K562 (cell line): ENCODE measurements at regions not wholly inside any gene's neighbourhood (a gene's known extent, or its start where the extent isn't known, plus 50 kb on each side); places are given as distances from the start of the nearest gene placed in this dataset.

Source experiments
- ATF3 ChIP-seq, 2 experiments: fragments of 450-650 bp in 1 of 2; sonication (generic) in 1 of 2; formaldehyde crosslinking in 1 of 2; IDR thresholded peaks in 1 of 2; conservative IDR thresholded peaks in 1 of 2; 2 replicates each; pipeline versions ENCODE4 v1.6.1 to v1.8.1; 2016 to 2023; ENCODE audit warnings: mild to moderate bottlenecking in 2 of 2, moderate library complexity in 2 of 2, inconsistent platforms in 1 of 2, missing genetic modification reagents in 1 of 2
- GATA2 ChIP-seq: sonication (generic); formaldehyde crosslinking; IDR thresholded peaks from 2 replicates; pipeline ENCODE4 v1.4.0; 2020; ENCODE audit warnings: mild to moderate bottlenecking, missing genetic modification reagents
- HOMEZ ChIP-seq: fragments of 250-450 bp; sonication (Bioruptor Pico); IDR thresholded peaks from 2 replicates; pipeline ENCODE4 v1.4.0; 2020; ENCODE audit warnings: mild to moderate bottlenecking, moderate library complexity
- MEIS2 ChIP-seq: fragments of 450-650 bp; IDR thresholded peaks from 2 replicates; pipeline ENCODE4 v1.6.1; 2014; ENCODE audit warnings: mild to moderate bottlenecking; ENCODE audit not compliant: partially characterized antibody
- SETDB1 ChIP-seq: IDR thresholded peaks from one replicate; pipeline ENCODE4 v1.6.1; 2012; ENCODE audit warnings: low read length, control low read depth, inconsistent platforms
- SIRT6 ChIP-seq: IDR thresholded peaks from one replicate; pipeline ENCODE4 v1.6.1; 2012; ENCODE audit warnings: low read depth, mild to moderate bottlenecking, control low read depth, inconsistent platforms, low read length, moderate library complexity
- TAF9B ChIP-seq: fragments of 450-650 bp; IDR thresholded peaks from 2 replicates; pipeline ENCODE4 v1.6.1; 2018; ENCODE audit warnings: mild to moderate bottlenecking; ENCODE audit not compliant: partially characterized antibody
- ZNF644 ChIP-seq: fragments of 200-800 bp; sonication (Bioruptor generic); IDR thresholded peaks from 2 replicates; pipeline ENCODE4 v1.6.1; 2016; ENCODE audit warnings: low read depth, missing genetic modification characterization, missing compliant biosample characterization
- TF ChIP-seq, protein P1 (sequence below), 3 experiments: IDR thresholded peaks in 2 of 3; conservative IDR thresholded peaks in 1 of 3; 2 replicates each; pipeline ENCODE4 v1.5.1; 2011 to 2012; ENCODE audit warnings: low read length in 3 of 3, mild to moderate bottlenecking in 3 of 3, control low read depth in 2 of 3, improper control_type of control experiment in 1 of 3, inconsistent platforms in 1 of 3, low read depth in 1 of 3, mixed read lengths in 1 of 3, moderate library complexity in 1 of 3; ENCODE audit not compliant: insufficient read depth in 2 of 3

DNA sequence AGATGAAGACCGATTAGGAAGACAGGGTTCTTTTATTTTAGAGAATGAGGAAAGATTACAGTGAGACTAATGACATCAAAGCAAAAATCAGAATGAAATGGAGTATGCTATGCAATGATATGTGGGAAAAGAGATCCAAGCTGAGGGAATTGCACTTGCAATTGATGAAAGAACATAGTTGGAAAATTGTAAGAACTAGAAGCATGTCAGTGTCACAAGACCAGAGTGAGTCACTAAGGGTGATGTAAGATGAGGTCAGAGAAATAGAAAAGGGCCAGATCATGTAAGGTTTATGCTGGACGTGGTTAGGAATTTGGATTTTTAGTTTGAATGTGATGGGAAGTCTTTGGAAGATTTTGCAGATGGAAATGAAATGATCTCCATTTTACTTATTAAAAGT lies 1937.3 kb downstream of the OLFM4 start:
- TF ChIP-seq SETDB1 (no peak), MEIS2 (no peak), SIRT6 (no peak), TAF9B (no peak), ZNF644 (tag) (no peak), ATF3 (IDR thresholded peaks at IDR 0.05) (no peak), ATF3 (CRISPR knock-in tag; conservative IDR thresholded peaks at IDR 0.05) (no peak), HOMEZ (no peak), GATA2 (CRISPR knock-in tag) (no peak)
- TF ChIP-seq, protein P1, sequence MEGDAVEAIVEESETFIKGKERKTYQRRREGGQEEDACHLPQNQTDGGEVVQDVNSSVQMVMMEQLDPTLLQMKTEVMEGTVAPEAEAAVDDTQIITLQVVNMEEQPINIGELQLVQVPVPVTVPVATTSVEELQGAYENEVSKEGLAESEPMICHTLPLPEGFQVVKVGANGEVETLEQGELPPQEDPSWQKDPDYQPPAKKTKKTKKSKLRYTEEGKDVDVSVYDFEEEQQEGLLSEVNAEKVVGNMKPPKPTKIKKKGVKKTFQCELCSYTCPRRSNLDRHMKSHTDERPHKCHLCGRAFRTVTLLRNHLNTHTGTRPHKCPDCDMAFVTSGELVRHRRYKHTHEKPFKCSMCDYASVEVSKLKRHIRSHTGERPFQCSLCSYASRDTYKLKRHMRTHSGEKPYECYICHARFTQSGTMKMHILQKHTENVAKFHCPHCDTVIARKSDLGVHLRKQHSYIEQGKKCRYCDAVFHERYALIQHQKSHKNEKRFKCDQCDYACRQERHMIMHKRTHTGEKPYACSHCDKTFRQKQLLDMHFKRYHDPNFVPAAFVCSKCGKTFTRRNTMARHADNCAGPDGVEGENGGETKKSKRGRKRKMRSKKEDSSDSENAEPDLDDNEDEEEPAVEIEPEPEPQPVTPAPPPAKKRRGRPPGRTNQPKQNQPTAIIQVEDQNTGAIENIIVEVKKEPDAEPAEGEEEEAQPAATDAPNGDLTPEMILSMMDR (IDR thresholded peaks at IDR 0.05 in 2 of 3, conservative IDR thresholded peaks at IDR 0.05 in 1 of 3; ENCODE audit: insufficient read depth in 2 of 3, low read depth in 1 of 3, low read length in 3 of 3), result no peak
